CD4-positive, alpha-beta T cell (primary cell): ENCODE measurements at regions not wholly inside any gene's neighbourhood (a gene's known extent, or its start where the extent isn't known, plus 50 kb on each side); places are given as distances from the start of the nearest gene placed in this dataset.

ENCODE experiments used
- ATAC-seq: fragments of 200-7000 bp; cut with Tn5 transposase; one replicate; pipeline ENCODE4 v1.10.0; 2022; ENCODE audit warnings: mild to moderate bottlenecking; ENCODE audit not compliant: poor library complexity
- CTCF ChIA-PET: fragments of 350-600 bp; sonication (Branson Sonifier 250); formaldehyde crosslinking; loops from one replicate; lab custom pipeline; 2021; ENCODE audit warnings: antibody characterized with exemption, inconsistent platforms; lab: Charles Lee
- POLR2A ChIA-PET: fragments of 350-600 bp; sonication (Branson Sonifier 250); formaldehyde crosslinking; loops from one replicate; lab custom pipeline; 2021; ENCODE audit warnings: antibody characterized with exemption, inconsistent platforms; lab: Charles Lee
- DNase-seq, 14 experiments: peaks; one replicate each; pipeline ENCODE4 v3.0.0-alpha.2; 2013 to 2020; ENCODE audit warnings: mixed read lengths in 2 of 14
- H3K27ac ChIP-seq, 2 donors: one replicate each; pipeline versions ENCODE4 v1.5.1 to v1.7.0; 2013; ENCODE audit warnings: low read length in 2 of 2, low read depth in 1 of 2, mild to moderate bottlenecking in 1 of 2
- H3K27me3 ChIP-seq, 2 experiments: 1 replicate in 1 of 2; 2 replicates in 1 of 2; pipeline versions ENCODE4 v1.6.1 to v1.7.0; 2013; ENCODE audit warnings: low read length in 2 of 2, control low read depth in 1 of 2, mild to moderate bottlenecking in 1 of 2, moderate library complexity in 1 of 2; ENCODE audit not compliant: insufficient read depth in 2 of 2, control insufficient read depth in 1 of 2
- H3K36me3 ChIP-seq: one replicate; pipeline ENCODE4 v1.6.1; 2013; ENCODE audit warnings: low read length, control low read depth; ENCODE audit not compliant: insufficient read depth
- H3K4me1 ChIP-seq: one replicate; pipeline ENCODE4 v1.6.1; 2013; ENCODE audit warnings: low read length, control low read depth; ENCODE audit not compliant: insufficient read depth
- H3K4me3 ChIP-seq: one replicate; pipeline ENCODE4 v1.5.1; 2013; ENCODE audit warnings: mild to moderate bottlenecking, low read length, moderate library complexity
- H3K9me3 ChIP-seq, 2 experiments: 1 replicate in 1 of 2; 2 replicates in 1 of 2; pipeline versions ENCODE4 v1.6.1 to v1.7.0; 2013; ENCODE audit warnings: low read length in 2 of 2, mild to moderate bottlenecking in 2 of 2, control low read depth in 1 of 2, moderate library complexity in 1 of 2; ENCODE audit not compliant: control insufficient read depth in 1 of 2, insufficient read depth in 1 of 2
- H3K27ac Mint-ChIP-seq: one replicate; pipeline ENCODE4 v1.8.0; 2020; ENCODE audit warnings: mixed read lengths
- H3K27me3 Mint-ChIP-seq: one replicate; pipeline ENCODE4 v1.8.0; 2021; ENCODE audit warnings: mixed read lengths
- H3K36me3 Mint-ChIP-seq: one replicate; pipeline ENCODE4 v1.8.0; 2021; ENCODE audit warnings: low read depth, mixed read lengths
- H3K4me1 Mint-ChIP-seq: one replicate; pipeline ENCODE4 v1.8.0; 2021; ENCODE audit warnings: low read depth, mixed read lengths
- H3K4me3 Mint-ChIP-seq: one replicate; pipeline ENCODE4 v1.8.0; 2020; ENCODE audit warnings: mild to moderate bottlenecking, mixed read lengths
- H3K9me3 Mint-ChIP-seq: one replicate; pipeline ENCODE4 v1.8.0; 2020; ENCODE audit warnings: mixed read lengths
- CTCF ChIP-seq: fragments of 200-600 bp; IDR thresholded peaks from one replicate; pipeline ENCODE4 v1.8.0; 2022; ENCODE audit warnings: antibody characterized with exemption, mild to moderate bottlenecking
- intact Hi-C, 2 experiments: fragments of 100-400 bp; cut with DNase I in 1 of 2; cut with micrococcal nuclease in 1 of 2; formaldehyde crosslinking; loops; one replicate each; pipeline versions ENCODE4 v1.15.1 to v1.9.0; 2023 to 2025; cut with DNase I, micrococcal nuclease

- Mint-ChIP-seq H3K9me3 (peaks cover 3% of the 10 kb centered on the region), H3K4me3 (no peak overlapping the region), H3K4me1 (no peaks in the 10 kb centered on the region), H3K27ac (no peak overlapping the region), H3K36me3 (no peaks in the 10 kb centered on the region), H3K27me3 (no peaks in the 10 kb centered on the region)
- no peak for ATAC-seq
- no peaks in the 10 kb centered on the region for H3K4me1 ChIP-seq
- H3K9me3 ChIP-seq = peaks cover 0 to 3% of the 10 kb centered on the region in 2 experiments
- intact Hi-C loops = no loop called here
- H3K36me3 ChIP-seq = no peaks in the 10 kb centered on the region
- H3K27me3 ChIP-seq = no peaks in the 10 kb centered on the region
- H3K4me3 ChIP-seq = no peak overlapping the region
- H3K27ac ChIP-seq = no peak overlapping the region
- ChIA-PET POLR2A (no interaction called here), CTCF (no interaction called here)
- DNase-seq = no peak
- no peak for TF ChIP-seq CTCF
Measured at GRCh38 chr9:29039258-29039657, 1466.0 kb upstream of the C9orf72 start.

- intact Hi-C loops = no loop called here
- Mint-ChIP-seq H3K36me3 (no peaks in the 10 kb centered on the region), H3K9me3 (peaks cover 3% of the 10 kb centered on the region), H3K27ac (no peak overlapping the region), H3K4me1 (no peaks in the 10 kb centered on the region), H3K4me3 (no peak overlapping the region), H3K27me3 (no peaks in the 10 kb centered on the region)
- Histone ChIP-seq H3K27me3 (no peaks in the 10 kb centered on the region), H3K27ac (no peak overlapping the region), H3K36me3 (no peaks in the 10 kb centered on the region), H3K4me1 (no peaks in the 10 kb centered on the region), H3K4me3 (no peak overlapping the region), H3K9me3 (peaks cover 0 to 7% of the 10 kb centered on the region in 2 experiments)
- DNase-seq (no peak), ATAC-seq (no peak)
- CTCF ChIA-PET = no interaction called here
- POLR2A ChIA-PET = no interaction called here
- no peak for TF ChIP-seq CTCF
Measured at GRCh38 chr9:29043072-29043471, 1469.8 kb upstream of the C9orf72 start.

GRCh38 chr9:29044959-29045358 lies 1471.7 kb upstream of the C9orf72 start:
- ChIA-PET CTCF (no interaction called here), POLR2A (no interaction called here)
- no peak overlapping the region for H3K4me3 Mint-ChIP-seq
- Histone ChIP-seq H3K36me3 (no peaks in the 10 kb centered on the region), H3K9me3 (peaks cover 0 to 4% of the 10 kb centered on the region in 2 experiments), H3K4me3 (no peak overlapping the region), H3K4me1 (no peaks in the 10 kb centered on the region), H3K27ac (no peak overlapping the region), H3K27me3 (no peaks in the 10 kb centered on the region)
- no peaks in the 10 kb centered on the region for H3K27me3 Mint-ChIP-seq
- H3K36me3 Mint-ChIP-seq = no peaks in the 10 kb centered on the region
- no peak overlapping the region for H3K27ac Mint-ChIP-seq
- intact Hi-C loops = no loop called here
- H3K9me3 Mint-ChIP-seq = peaks cover 5% of the 10 kb centered on the region
- no peaks in the 10 kb centered on the region for H3K4me1 Mint-ChIP-seq
- no peak for DNase-seq
- TF ChIP-seq CTCF = no peak
- no peak for ATAC-seq
